ENCODE measurements at regions not wholly inside any gene's neighbourhood (a gene's known extent, or its start where the extent isn't known, plus 50 kb on each side); places are given as distances from the start of the nearest gene placed in this dataset.

GRCh38 chr4:159484864-159485263 lies 382.0 kb downstream of the RAPGEF2 start:
- Histone ChIP-seq H3K27ac (no peak overlapping the region), H3K9me3 (no peaks in the 10 kb centered on the region), H3K4me1 (peaks cover 0 to 7% (median 0%) of the 10 kb centered on the region in 4 donors), H3K4me3 (no peak overlapping the region), H3K36me3 (no peaks in the 10 kb centered on the region), H3K27me3 (no peaks in the 10 kb centered on the region)
- 62 to 69% methylated on average over 2 of the region's 2 CpGs for WGBS, 2 donors
- no peak for DNase-seq (ENCODE audit: low spot score in 2 of 2)
- TF ChIP-seq EP300 (IDR thresholded peaks at IDR 0.05), result no peak
- TF ChIP-seq POLR2A (IDR thresholded peaks at IDR 0.05), result no peak
- TF ChIP-seq, protein P1, sequence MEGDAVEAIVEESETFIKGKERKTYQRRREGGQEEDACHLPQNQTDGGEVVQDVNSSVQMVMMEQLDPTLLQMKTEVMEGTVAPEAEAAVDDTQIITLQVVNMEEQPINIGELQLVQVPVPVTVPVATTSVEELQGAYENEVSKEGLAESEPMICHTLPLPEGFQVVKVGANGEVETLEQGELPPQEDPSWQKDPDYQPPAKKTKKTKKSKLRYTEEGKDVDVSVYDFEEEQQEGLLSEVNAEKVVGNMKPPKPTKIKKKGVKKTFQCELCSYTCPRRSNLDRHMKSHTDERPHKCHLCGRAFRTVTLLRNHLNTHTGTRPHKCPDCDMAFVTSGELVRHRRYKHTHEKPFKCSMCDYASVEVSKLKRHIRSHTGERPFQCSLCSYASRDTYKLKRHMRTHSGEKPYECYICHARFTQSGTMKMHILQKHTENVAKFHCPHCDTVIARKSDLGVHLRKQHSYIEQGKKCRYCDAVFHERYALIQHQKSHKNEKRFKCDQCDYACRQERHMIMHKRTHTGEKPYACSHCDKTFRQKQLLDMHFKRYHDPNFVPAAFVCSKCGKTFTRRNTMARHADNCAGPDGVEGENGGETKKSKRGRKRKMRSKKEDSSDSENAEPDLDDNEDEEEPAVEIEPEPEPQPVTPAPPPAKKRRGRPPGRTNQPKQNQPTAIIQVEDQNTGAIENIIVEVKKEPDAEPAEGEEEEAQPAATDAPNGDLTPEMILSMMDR (IDR thresholded peaks at IDR 0.05), result no peak

- peak in 1 of 2 donors; percentile 26 for DNase-seq (ENCODE audit: low spot score in 2 of 2)
- TF ChIP-seq EP300 (IDR thresholded peaks at IDR 0.05) (no peak), POLR2A (IDR thresholded peaks at IDR 0.05) (no peak)
- TF ChIP-seq, protein P1 (IDR thresholded peaks at IDR 0.05), result peak; percentile 44 to 78 (median 72)
- Histone ChIP-seq H3K9me3 (peaks cover 0 to 8% (median 0%) of the 10 kb centered on the region in 4 donors), H3K4me1 (peaks cover 0 to 7% (median 0%) of the 10 kb centered on the region in 4 donors), H3K27me3 (no peaks in the 10 kb centered on the region), H3K4me3 (no peak overlapping the region), H3K27ac (no peak overlapping the region), H3K36me3 (no peaks in the 10 kb centered on the region)
- 6 to 8% methylated on average over 8 of the region's 8 CpGs for WGBS, 2 donors
Measured at GRCh38 chr4:159487284-159487747, 384.4 kb downstream of the RAPGEF2 start.

- Histone ChIP-seq H3K36me3 (no peaks in the 10 kb centered on the region), H3K27ac (no peak overlapping the region), H3K27me3 (no peaks in the 10 kb centered on the region), H3K4me1 (peaks cover 0 to 7% (median 0%) of the 10 kb centered on the region in 4 donors), H3K9me3 (peaks cover 0 to 8% (median 0%) of the 10 kb centered on the region in 4 donors), H3K4me3 (no peak overlapping the region)
- TF ChIP-seq, protein P1 (IDR thresholded peaks at IDR 0.05), result no peak
- TF ChIP-seq EP300 (IDR thresholded peaks at IDR 0.05) (no peak), POLR2A (IDR thresholded peaks at IDR 0.05) (no peak)
- WGBS, 2 donors, result 58 to 68% methylated on average over 1 of the region's 1 CpG
- DNase-seq (ENCODE audit: low spot score in 2 of 2), result no peak
Measured at GRCh38 chr4:159489646-159490045, 386.8 kb downstream of the RAPGEF2 start.

- no peaks in the 10 kb centered on the region for H3K36me3 ChIP-seq
- H3K4me1 ChIP-seq, result peaks cover 0 to 15% (median 0%) of the 10 kb centered on the region in 4 donors
- H3K9me3 ChIP-seq, result peaks cover 0 to 8% (median 0%) of the 10 kb centered on the region in 4 donors
- H3K27ac ChIP-seq, result peak overlapping the region in 1 of 4 donors; percentile 2
- DNase-seq (ENCODE audit: low spot score in 2 of 2), result no peak
- no peaks in the 10 kb centered on the region for H3K27me3 ChIP-seq
- H3K4me3 ChIP-seq, result no peak overlapping the region
- TF ChIP-seq EP300 (IDR thresholded peaks at IDR 0.05) (no peak), POLR2A (IDR thresholded peaks at IDR 0.05) (no peak)
- TF ChIP-seq, protein P1 (IDR thresholded peaks at IDR 0.05), result no peak
- 51 to 73% methylated on average over 2 of the region's 2 CpGs for WGBS, 2 donors
Measured at GRCh38 chr4:159495515-159496236, 392.8 kb downstream of the RAPGEF2 start.

DNA sequence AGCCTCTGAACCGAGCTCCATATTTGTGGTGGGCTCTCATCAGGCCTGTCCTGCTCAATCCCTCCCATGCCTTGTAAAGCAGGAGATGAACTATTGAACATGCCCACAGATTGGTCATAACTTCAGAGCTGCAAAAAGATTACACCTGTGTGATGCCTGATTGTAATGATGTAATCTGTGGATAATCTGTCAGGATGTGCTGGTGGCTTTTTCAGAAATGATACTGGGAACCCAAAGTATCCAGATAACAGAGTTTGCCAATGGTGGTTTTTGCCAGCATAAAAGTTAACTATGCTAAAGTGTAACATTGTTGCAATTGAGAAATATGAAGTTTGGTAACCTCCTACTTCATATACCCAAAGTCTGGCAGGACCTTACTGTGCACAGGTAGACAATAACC lies 393.4 kb downstream of the RAPGEF2 start:
- TF ChIP-seq, protein P1 (IDR thresholded peaks at IDR 0.05), result no peak
- TF ChIP-seq POLR2A (IDR thresholded peaks at IDR 0.05) (no peak), EP300 (IDR thresholded peaks at IDR 0.05) (no peak)
- WGBS, 2 donors, result 72 to 77% methylated on average over 1 of the region's 1 CpG
- H3K4me1 ChIP-seq, result peaks cover 0 to 15% (median 0%) of the 10 kb centered on the region in 4 donors
- no peak overlapping the region for H3K4me3 ChIP-seq
- no peaks in the 10 kb centered on the region for H3K27me3 ChIP-seq
- H3K27ac ChIP-seq, result no peak overlapping the region
- peaks cover 0 to 6% (median 0%) of the 10 kb centered on the region in 4 donors for H3K9me3 ChIP-seq
- no peak for DNase-seq (ENCODE audit: low spot score in 2 of 2)
- no peaks in the 10 kb centered on the region for H3K36me3 ChIP-seq
